Testis (tissue), 2 donors: ENCODE measurements at regions not wholly inside any gene's neighbourhood (a gene's known extent, or its start where the extent isn't known, plus 50 kb on each side); places are given as distances from the start of the nearest gene placed in this dataset.

Experiments
- CTCF ChIP-seq, 3 experiments: fragments of 450-650 bp in 2 of 3; fragments of 200-600 bp in 1 of 3; sonication (generic) in 1 of 3; IDR thresholded peaks; one replicate each; pipeline ENCODE4 v1.5.1; 2016 to 2019; ENCODE audit warnings: antibody characterized with exemption in 3 of 3, mild to moderate bottlenecking in 2 of 3, moderate library complexity in 1 of 3
- POLR2A ChIP-seq: fragments of 450-650 bp; IDR thresholded peaks from one replicate; pipeline ENCODE4 v1.6.1; 2017; ENCODE audit warnings: antibody characterized with exemption, mild to moderate bottlenecking, moderate library complexity

GRCh38 chr20:52542131-52542530 is 350.6 kb upstream of the ZFP64 start:
- no peak for TF ChIP-seq CTCF (IDR thresholded peaks at IDR 0.05)
- TF ChIP-seq POLR2A, result no peak
